NCI-H226 (cell line): ENCODE measurements at regions not wholly inside any gene's neighbourhood (a gene's known extent, or its start where the extent isn't known, plus 50 kb on each side); places are given as distances from the start of the nearest gene placed in this dataset.

Experiments used
- DNase-seq: peaks from one replicate; pipeline ENCODE4 v3.0.0-alpha.2; 2015

DNA sequence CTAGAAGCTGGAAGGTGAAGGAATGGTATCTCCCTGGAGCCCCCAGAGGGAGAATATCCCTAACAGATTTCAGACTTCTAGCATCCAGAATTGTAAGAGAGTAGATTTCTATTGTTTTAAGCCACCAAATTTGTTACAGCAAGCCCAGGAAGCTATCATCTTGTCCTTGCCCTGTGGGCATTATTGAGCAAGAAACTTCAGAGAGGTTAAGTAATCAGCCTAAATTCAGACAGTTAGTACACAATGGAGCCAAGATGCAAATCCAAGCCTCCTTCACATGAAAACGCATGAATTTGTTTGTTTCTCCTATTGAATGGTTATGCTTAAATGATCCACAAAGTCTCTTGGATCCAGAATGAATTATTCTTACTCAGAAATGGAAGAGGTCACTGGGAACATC lies 55.2 kb upstream of the TRIB2 start:
- DNase-seq, result no peak

DNA sequence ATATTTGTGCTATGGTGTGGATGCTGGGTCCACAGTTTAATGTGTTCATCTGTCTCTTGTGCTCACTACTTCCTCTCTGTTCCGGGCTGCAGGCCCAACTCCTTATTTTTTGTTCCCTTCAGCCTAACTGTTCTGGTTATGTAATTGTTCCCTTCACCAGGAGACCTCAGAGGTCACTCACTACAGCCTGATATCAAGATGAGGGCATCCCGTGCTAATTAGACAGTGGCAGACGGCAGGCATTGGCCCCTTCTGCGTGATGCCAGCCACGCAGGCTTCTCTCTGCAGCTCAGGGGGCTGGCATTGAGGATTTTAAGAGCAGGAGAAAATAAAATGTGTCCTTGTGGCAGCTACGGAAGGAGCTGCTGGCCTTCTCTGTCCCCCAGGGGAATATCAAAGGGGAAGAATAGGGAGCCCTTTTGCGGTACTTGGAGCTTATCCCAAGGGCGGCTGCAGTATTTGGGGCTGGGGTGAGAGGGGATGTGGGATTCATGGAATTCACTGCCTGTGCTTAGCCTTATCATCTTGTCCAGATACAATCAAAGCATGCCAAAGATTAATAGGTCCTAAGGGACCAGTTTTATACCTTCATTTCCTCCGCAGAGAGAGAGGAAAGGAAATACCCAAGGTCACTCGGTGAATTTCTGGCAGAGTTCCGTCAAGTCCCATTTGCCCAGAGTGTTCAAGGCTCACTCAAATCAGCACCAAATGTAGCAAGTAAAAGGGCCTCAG lies 53.3 kb upstream of the TRIB2 start:
- DNase-seq, result no peak

DNA sequence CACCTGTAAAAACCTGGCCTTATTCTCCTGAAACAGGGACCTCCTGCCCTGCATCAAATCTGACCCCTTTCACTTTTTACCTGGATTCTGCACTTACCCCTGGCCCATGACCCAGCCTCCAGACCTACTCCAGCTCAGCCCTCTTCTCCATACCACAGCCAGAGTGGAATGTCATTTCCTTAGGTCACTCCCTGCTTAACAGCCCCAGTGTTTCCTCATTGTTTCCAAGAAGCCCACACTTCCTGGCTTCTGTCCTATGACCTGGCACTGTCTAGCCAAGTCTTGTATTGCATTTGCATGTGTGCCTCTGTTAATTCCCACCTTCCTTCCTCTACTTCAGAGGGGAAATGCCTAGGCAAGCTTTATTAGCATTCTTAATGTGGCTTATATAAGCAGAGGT lies 51.4 kb upstream of the TRIB2 start:
- DNase-seq, result no peak

DNA sequence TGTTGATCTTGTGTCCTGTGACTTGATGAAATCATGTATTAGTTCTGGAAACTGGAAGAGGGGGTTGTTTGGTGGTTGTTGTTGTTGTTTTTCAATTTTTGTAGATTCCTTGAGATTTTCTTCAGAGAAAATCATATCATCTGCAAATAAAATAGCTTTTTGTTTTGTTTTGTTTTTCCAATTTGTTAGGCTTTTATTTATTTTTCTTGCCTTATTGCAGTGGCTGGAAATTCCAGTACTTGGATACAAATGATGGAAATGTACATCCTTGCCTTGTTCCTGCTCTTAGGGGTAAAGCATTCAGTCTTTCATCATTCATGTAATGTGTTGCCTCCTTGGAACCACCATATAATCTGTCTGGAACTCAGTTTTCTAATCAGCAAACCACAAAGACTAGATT lies 50.3 kb upstream of the TRIB2 start:
- no peak for DNase-seq
